ENCODE measurements at regions not wholly inside any gene's neighbourhood (a gene's known extent, or its start where the extent isn't known, plus 50 kb on each side); places are given as distances from the start of the nearest gene placed in this dataset.

- CTCF ChIA-PET: no interaction called here
- TF ChIP-seq EZH2 (IDR thresholded peaks at IDR 0.05; ENCODE audit: borderline replicate concordance, low read depth, low read length, poor library complexity, severe bottlenecking): no peak
- TF ChIP-seq, protein P1, sequence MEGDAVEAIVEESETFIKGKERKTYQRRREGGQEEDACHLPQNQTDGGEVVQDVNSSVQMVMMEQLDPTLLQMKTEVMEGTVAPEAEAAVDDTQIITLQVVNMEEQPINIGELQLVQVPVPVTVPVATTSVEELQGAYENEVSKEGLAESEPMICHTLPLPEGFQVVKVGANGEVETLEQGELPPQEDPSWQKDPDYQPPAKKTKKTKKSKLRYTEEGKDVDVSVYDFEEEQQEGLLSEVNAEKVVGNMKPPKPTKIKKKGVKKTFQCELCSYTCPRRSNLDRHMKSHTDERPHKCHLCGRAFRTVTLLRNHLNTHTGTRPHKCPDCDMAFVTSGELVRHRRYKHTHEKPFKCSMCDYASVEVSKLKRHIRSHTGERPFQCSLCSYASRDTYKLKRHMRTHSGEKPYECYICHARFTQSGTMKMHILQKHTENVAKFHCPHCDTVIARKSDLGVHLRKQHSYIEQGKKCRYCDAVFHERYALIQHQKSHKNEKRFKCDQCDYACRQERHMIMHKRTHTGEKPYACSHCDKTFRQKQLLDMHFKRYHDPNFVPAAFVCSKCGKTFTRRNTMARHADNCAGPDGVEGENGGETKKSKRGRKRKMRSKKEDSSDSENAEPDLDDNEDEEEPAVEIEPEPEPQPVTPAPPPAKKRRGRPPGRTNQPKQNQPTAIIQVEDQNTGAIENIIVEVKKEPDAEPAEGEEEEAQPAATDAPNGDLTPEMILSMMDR (conservative IDR thresholded peaks at IDR 0.05; ENCODE audit: low read depth, low read length): no peak
- H3K4me3 ChIP-seq (ENCODE audit: low read depth, low read length, poor library complexity, severe bottlenecking): no peak overlapping the region
- H3K36me3 ChIP-seq (ENCODE audit: insufficient read depth, low read length, poor library complexity, severe bottlenecking): no peaks in the 10 kb centered on the region
- DNase-seq (ENCODE audit: low spot score): no peak
- H3K4me1 ChIP-seq (ENCODE audit: insufficient read depth, low read length, poor library complexity, severe bottlenecking): no peaks in the 10 kb centered on the region
- no TSS peak for BruUV-seq (replicated peaks)
- H3K9me3 ChIP-seq (ENCODE audit: low read depth, low read length, poor library complexity, severe bottlenecking): no peaks in the 10 kb centered on the region
- no peaks in the 10 kb centered on the region for H3K27me3 ChIP-seq (replicated peaks; ENCODE audit: insufficient read depth, low read depth, low read length, poor library complexity)
- no peak overlapping the region for H3K27ac ChIP-seq (ENCODE audit: low read depth, low read length, poor library complexity, severe bottlenecking)
- POLR2A ChIA-PET (ENCODE audit: low non-redundant PET): no interaction called here
- intact Hi-C loops (cut with micrococcal nuclease; ENCODE audit: unreplicated experiment): no loop called here
These were observed 1573.9 kb upstream of the PRR20A start for GRCh38 chr13:55566779-55567178.

- ChIA-PET POLR2A (ENCODE audit: low non-redundant PET) (no interaction called here), CTCF (no interaction called here)
- Histone ChIP-seq H3K27ac (ENCODE audit: low read depth, low read length, poor library complexity, severe bottlenecking) (no peak overlapping the region), H3K27me3 (replicated peaks; ENCODE audit: insufficient read depth, low read depth, low read length, poor library complexity) (no peaks in the 10 kb centered on the region), H3K9me3 (ENCODE audit: low read depth, low read length, poor library complexity, severe bottlenecking) (no peaks in the 10 kb centered on the region), H3K4me3 (ENCODE audit: low read depth, low read length, poor library complexity, severe bottlenecking) (no peak overlapping the region), H3K36me3 (ENCODE audit: insufficient read depth, low read length, poor library complexity, severe bottlenecking) (no peaks in the 10 kb centered on the region), H3K4me1 (ENCODE audit: insufficient read depth, low read length, poor library complexity, severe bottlenecking) (no peaks in the 10 kb centered on the region)
- TF ChIP-seq, protein P1 (conservative IDR thresholded peaks at IDR 0.05; ENCODE audit: low read depth, low read length): no peak
- TF ChIP-seq EZH2 (IDR thresholded peaks at IDR 0.05; ENCODE audit: borderline replicate concordance, low read depth, low read length, poor library complexity, severe bottlenecking): no peak
- intact Hi-C loops (cut with micrococcal nuclease; ENCODE audit: unreplicated experiment): no loop called here
- BruUV-seq (replicated peaks): no TSS peak
- no peak for DNase-seq (ENCODE audit: low spot score)
These were observed 1572.7 kb upstream of the PRR20A start for GRCh38 chr13:55567721-55568625.

- POLR2A ChIA-PET (ENCODE audit: low non-redundant PET): no interaction called here
- CTCF ChIA-PET: no interaction called here
- DNase-seq (ENCODE audit: low spot score): no peak
- Histone ChIP-seq H3K9me3 (ENCODE audit: low read depth, low read length, poor library complexity, severe bottlenecking) (no peaks in the 10 kb centered on the region), H3K27me3 (replicated peaks; ENCODE audit: insufficient read depth, low read depth, low read length, poor library complexity) (no peaks in the 10 kb centered on the region), H3K4me1 (ENCODE audit: insufficient read depth, low read length, poor library complexity, severe bottlenecking) (no peaks in the 10 kb centered on the region), H3K27ac (ENCODE audit: low read depth, low read length, poor library complexity, severe bottlenecking) (no peak overlapping the region), H3K4me3 (ENCODE audit: low read depth, low read length, poor library complexity, severe bottlenecking) (no peak overlapping the region), H3K36me3 (ENCODE audit: insufficient read depth, low read length, poor library complexity, severe bottlenecking) (no peaks in the 10 kb centered on the region)
- no TSS peak for BruUV-seq (replicated peaks)
- intact Hi-C loops (cut with micrococcal nuclease; ENCODE audit: unreplicated experiment): no loop called here
- no peak for TF ChIP-seq EZH2 (IDR thresholded peaks at IDR 0.05; ENCODE audit: borderline replicate concordance, low read depth, low read length, poor library complexity, severe bottlenecking)
- TF ChIP-seq, protein P1 (conservative IDR thresholded peaks at IDR 0.05; ENCODE audit: low read depth, low read length): no peak
These were observed 1571.6 kb upstream of the PRR20A start for GRCh38 chr13:55569082-55569481.
